ENCODE measurements at regions not wholly inside any gene's neighbourhood (a gene's known extent, or its start where the extent isn't known, plus 50 kb on each side); places are given as distances from the start of the nearest gene placed in this dataset.

DNA sequence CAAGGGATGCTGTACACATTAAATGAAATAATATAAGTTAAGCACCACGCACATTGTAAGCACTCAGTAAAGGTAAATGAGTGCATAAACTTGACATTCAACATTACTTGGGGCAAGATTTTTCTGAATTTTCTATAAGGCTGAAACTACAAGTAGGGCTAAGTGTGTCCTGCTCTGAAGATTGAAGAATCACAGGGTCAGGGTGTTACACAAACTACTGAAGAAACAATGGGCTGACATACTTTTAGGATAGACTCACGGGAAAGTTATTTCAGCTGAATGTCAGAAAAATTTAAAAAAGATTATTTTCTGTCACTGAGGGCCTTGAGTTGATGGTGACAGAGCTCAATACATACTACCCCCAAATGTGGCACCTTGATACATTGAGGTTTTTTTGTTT is 644.2 kb upstream of the PLXNA2 start:
- Histone ChIP-seq H3K36me3 (ENCODE audit: control insufficient read depth, insufficient read depth, low read length) (no peaks in the 10 kb centered on the region), H3K4me3 (ENCODE audit: low read length) (no peak overlapping the region), H3K27me3 (ENCODE audit: control insufficient read depth, insufficient read depth, low read length, poor library complexity, severe bottlenecking) (no peaks in the 10 kb centered on the region), H3K27ac (ENCODE audit: low read depth, low read length) (no peak overlapping the region), H3K4me1 (ENCODE audit: control insufficient read depth, insufficient read depth, low read length) (peaks cover 9% of the 10 kb centered on the region), H3K9ac (ENCODE audit: extremely low read depth, low read length, poor library complexity, severe bottlenecking) (no peak overlapping the region), H3K9me3 (ENCODE audit: control insufficient read depth, low read length) (no peaks in the 10 kb centered on the region)
- Mint-ChIP-seq H3K27ac (no peak overlapping the region), H3K4me3 (no peak overlapping the region), H3K27me3 (ENCODE audit: insufficient read depth) (no peaks in the 10 kb centered on the region), H3K4me1 (peaks cover 17% of the 10 kb centered on the region), H3K36me3 (ENCODE audit: low read depth) (no peaks in the 10 kb centered on the region), H3K9me3 (no peaks in the 10 kb centered on the region)
- 98 to 100% methylated on average over 1 to 2 of the region's 2 CpGs for WGBS, 2 experiments (ENCODE audit: insufficient coverage in 1 of 2, insufficient read length in 1 of 2)
- TF ChIP-seq, protein P1, sequence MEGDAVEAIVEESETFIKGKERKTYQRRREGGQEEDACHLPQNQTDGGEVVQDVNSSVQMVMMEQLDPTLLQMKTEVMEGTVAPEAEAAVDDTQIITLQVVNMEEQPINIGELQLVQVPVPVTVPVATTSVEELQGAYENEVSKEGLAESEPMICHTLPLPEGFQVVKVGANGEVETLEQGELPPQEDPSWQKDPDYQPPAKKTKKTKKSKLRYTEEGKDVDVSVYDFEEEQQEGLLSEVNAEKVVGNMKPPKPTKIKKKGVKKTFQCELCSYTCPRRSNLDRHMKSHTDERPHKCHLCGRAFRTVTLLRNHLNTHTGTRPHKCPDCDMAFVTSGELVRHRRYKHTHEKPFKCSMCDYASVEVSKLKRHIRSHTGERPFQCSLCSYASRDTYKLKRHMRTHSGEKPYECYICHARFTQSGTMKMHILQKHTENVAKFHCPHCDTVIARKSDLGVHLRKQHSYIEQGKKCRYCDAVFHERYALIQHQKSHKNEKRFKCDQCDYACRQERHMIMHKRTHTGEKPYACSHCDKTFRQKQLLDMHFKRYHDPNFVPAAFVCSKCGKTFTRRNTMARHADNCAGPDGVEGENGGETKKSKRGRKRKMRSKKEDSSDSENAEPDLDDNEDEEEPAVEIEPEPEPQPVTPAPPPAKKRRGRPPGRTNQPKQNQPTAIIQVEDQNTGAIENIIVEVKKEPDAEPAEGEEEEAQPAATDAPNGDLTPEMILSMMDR (conservative IDR thresholded peaks at IDR 0.05): no peak
- no peak for DNase-seq

DNA sequence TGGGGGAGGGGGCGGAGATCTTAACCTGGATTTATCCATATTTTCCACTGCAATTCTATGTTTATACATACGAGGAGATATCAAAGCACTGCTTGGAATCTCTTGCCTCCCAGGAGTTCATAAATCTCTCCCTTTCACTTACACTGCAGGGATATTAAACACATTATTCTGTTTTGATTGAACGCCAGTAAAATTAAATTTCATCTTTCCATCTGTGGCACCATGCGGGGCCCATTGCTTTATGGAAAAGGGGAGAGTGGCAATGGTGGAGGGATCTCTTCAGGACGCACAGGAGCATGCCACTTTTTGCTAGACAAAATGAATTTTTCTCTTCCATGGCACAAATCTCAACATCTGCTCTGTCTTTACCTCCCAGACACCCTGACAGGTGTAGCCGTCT is 648.0 kb upstream of the PLXNA2 start:
- Mint-ChIP-seq H3K27me3 (ENCODE audit: insufficient read depth) (no peaks in the 10 kb centered on the region), H3K9me3 (peaks cover 2% of the 10 kb centered on the region), H3K4me1 (peaks cover 16% of the 10 kb centered on the region), H3K27ac (no peak overlapping the region), H3K36me3 (ENCODE audit: low read depth) (no peaks in the 10 kb centered on the region), H3K4me3 (no peak overlapping the region)
- Histone ChIP-seq H3K27me3 (ENCODE audit: control insufficient read depth, insufficient read depth, low read length, poor library complexity, severe bottlenecking) (no peaks in the 10 kb centered on the region), H3K36me3 (ENCODE audit: control insufficient read depth, insufficient read depth, low read length) (no peaks in the 10 kb centered on the region), H3K4me1 (ENCODE audit: control insufficient read depth, insufficient read depth, low read length) (peaks cover 8% of the 10 kb centered on the region), H3K9me3 (ENCODE audit: control insufficient read depth, low read length) (peaks cover 10% of the 10 kb centered on the region), H3K9ac (ENCODE audit: extremely low read depth, low read length, poor library complexity, severe bottlenecking) (no peak overlapping the region), H3K4me3 (ENCODE audit: low read length) (no peak overlapping the region), H3K27ac (ENCODE audit: low read depth, low read length) (no peak overlapping the region)
- WGBS, 2 experiments (ENCODE audit: insufficient coverage in 1 of 2, insufficient read length in 1 of 2): 88 to 94% methylated on average over 3 to 6 of the region's 6 CpGs
- TF ChIP-seq, protein P1 (conservative IDR thresholded peaks at IDR 0.05): no peak
- DNase-seq: no peak

DNA sequence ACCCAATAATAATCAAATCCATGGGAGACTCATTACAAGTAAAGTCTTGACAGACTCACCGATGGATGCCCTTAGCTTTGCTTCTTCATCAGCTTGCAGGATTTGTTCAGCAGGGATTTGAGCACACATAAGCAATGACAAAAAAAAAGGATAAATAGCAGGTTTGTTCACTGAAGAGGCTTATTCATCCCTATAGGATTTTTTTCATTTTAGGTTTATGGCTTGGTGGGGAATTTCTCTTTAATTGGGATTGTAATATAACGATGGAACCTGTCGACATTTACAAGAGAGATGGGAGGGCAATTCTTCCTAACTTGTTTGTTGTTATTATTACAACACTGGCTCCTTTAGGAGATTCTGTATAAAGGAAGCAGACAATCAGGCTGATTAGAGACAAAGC is 649.1 kb upstream of the PLXNA2 start:
- no peak overlapping the region for H3K27ac Mint-ChIP-seq
- TF ChIP-seq, protein P1 (conservative IDR thresholded peaks at IDR 0.05): no peak
- WGBS, 2 experiments (ENCODE audit: insufficient coverage in 1 of 2, insufficient read length in 1 of 2): 80 to 84% methylated on average over 1 to 3 of the region's 3 CpGs

More for the DNA sequence above, 649.1 kb upstream of the PLXNA2 start:
- DNase-seq: no peak
- peaks cover 8% of the 10 kb centered on the region for H3K4me1 ChIP-seq (ENCODE audit: control insufficient read depth, insufficient read depth, low read length)
- no peak overlapping the region for H3K9ac ChIP-seq (ENCODE audit: extremely low read depth, low read length, poor library complexity, severe bottlenecking)
- no peak overlapping the region for H3K4me3 ChIP-seq (ENCODE audit: low read length)
- H3K4me1 Mint-ChIP-seq: peaks cover 16% of the 10 kb centered on the region
- H3K27me3 ChIP-seq (ENCODE audit: control insufficient read depth, insufficient read depth, low read length, poor library complexity, severe bottlenecking): no peaks in the 10 kb centered on the region
- H3K27me3 Mint-ChIP-seq (ENCODE audit: insufficient read depth): no peaks in the 10 kb centered on the region
- no peak overlapping the region for H3K4me3 Mint-ChIP-seq
- H3K36me3 Mint-ChIP-seq (ENCODE audit: low read depth): no peaks in the 10 kb centered on the region
- H3K9me3 Mint-ChIP-seq: peaks cover 2% of the 10 kb centered on the region
- H3K9me3 ChIP-seq (ENCODE audit: control insufficient read depth, low read length): peaks cover 11% of the 10 kb centered on the region
- H3K27ac ChIP-seq (ENCODE audit: low read depth, low read length): no peak overlapping the region
- no peaks in the 10 kb centered on the region for H3K36me3 ChIP-seq (ENCODE audit: control insufficient read depth, insufficient read depth, low read length)

Measured in endodermal cell (in vitro differentiated cells).